ENCODE measurements at regions not wholly inside any gene's neighbourhood (a gene's known extent, or its start where the extent isn't known, plus 50 kb on each side); places are given as distances from the start of the nearest gene placed in this dataset.

DNA sequence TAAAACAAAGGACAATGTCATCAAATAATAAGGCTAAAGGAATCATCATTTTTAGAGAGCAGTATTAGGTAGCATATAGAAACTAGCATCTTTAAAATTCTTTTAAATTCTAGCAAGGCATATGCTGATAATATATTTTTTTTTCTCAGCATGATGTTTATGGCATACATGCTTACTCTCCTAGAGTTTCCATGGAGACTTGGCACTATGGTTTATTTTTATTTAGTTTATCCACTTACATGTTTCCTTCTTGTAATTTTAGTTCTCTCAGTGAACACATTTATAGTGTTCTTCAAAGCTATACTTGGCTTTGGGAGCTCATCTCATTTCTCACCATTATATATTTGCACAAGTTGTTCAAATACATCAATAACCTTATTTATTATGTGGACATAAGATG, 413.8 kb upstream of the LINC00305 start:
- no peak for DNase-seq

DNA sequence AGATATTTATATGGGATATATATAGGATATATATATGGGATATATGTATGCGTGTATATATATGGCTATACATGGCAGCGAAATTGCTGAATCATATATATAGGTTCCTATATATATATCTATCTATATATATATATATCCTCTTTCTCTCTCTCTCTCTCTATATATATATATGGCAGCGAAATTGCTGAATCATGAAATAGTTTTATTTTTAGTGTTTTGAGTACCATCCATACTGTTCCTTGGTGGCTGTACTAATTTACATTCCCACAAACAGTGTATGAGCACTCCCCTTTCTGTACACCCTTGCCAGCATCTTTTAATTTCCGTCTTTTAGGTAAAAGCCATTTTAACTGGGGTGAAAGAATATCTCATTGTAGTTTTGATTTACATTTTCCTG, 397.6 kb upstream of the LINC00305 start:
- DNase-seq = no peak

- peak in 1 of 4 experiments; percentile 7 for DNase-seq
Observed at GRCh38 chr18:64539847-64540246, 391.0 kb upstream of the LINC00305 start.

- DNase-seq = no peak
Observed at GRCh38 chr18:64528646-64529045, 379.8 kb upstream of the LINC00305 start.

DNA sequence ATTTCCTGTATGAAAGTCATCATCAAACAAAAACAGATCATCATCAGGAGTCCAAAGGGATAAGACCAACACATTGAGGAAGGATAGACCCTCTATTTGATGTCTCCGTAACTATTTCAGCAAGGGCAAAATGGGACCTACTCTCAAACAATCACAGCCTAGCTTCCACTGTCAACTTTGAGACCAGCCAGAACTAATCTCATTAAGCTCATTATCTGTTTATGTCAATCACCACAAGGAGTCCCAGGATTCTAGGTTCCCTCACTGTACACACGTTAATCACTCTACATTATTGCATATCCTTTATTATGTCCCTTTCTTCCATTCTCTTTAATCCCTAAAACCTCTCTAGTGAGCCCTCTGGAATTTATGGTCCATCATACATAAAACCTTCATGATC, 370.3 kb upstream of the LINC00305 start:
- DNase-seq = no peak

DNA sequence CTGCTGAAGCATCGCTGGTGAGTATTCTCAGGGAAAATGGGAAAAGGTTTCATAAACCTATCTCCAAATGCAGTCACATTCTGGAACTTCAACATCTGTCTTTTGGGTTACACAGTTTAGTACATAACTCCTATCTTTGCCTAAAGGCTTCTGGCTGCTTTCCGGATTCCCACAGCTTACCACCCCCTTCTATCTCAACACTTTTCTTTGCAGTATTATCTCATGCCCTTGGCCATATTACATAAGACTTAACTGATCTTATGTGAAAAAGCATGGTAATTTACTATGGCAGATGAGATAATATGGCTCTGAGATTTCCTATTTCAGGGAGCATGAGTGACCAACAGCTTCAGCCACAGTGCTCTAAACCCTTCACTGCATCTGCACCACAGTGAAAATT, 369.3 kb upstream of the LINC00305 start:
- no peak for DNase-seq

DNA sequence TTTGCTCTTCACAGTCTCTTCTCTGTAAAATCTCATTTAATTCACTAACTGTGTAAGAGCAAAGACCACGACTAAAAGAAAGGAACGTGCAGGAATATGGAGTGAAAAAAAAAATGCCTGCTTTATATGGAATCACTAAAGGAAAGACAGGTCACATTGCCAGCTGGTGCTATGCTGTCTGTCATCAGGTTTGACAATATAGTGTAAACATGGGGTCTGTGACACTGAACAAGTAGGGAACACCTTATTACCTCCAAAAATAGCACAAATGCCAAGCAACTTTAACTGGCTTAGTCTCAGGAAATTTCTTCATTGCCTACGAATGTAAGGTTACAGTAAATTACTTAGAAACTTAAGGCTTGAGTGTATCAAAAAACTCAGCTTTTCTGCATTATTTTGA, 364.5 kb upstream of the LINC00305 start:
- DNase-seq = no peak

- no peak for DNase-seq
Observed at GRCh38 chr18:64490207-64490606, 341.3 kb upstream of the LINC00305 start.

DNA sequence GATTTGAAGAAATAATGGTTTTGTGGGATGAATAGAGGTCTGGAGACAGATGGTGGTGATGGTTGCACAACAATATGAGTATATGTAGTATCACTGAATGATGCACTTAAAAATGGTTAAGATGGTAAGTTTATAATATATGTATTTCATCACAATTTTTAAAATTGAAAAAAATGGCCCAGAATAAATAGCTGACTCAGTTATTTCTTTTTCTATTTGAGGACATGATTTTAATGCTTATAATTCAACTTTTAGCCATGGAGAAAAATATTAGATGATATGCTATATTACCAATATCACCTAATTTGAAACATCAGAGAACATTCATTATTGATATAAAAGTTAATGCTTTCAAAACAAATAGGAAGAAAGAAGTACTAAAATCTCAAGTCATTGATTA, 339.8 kb upstream of the LINC00305 start:
- DNase-seq = no peak

DNA sequence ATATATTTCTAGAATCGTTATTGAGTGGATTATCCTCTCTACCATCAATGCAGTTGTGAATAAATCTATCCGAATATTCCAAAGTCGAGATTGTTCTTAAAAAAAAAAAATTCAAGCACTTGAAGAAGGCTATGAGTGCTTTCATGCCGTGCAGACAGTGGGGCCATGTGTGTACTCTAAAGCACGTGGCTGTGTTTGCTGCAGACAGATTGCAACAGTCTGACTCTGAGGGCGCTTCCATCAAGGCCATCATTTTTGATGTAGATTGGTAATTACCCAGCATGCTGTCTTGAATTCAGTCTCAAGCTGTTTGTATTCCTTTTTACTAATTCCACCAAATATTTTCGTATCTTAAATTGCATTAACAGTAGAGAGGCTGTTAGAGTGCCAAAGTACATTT, 325.9 kb upstream of the LINC00305 start:
- DNase-seq = no peak

- no peak for DNase-seq
Observed at GRCh38 chr18:64474255-64474654, 325.4 kb upstream of the LINC00305 start.

- no peak for DNase-seq
Observed at GRCh38 chr18:64449434-64449833, 300.5 kb upstream of the LINC00305 start.

DNA sequence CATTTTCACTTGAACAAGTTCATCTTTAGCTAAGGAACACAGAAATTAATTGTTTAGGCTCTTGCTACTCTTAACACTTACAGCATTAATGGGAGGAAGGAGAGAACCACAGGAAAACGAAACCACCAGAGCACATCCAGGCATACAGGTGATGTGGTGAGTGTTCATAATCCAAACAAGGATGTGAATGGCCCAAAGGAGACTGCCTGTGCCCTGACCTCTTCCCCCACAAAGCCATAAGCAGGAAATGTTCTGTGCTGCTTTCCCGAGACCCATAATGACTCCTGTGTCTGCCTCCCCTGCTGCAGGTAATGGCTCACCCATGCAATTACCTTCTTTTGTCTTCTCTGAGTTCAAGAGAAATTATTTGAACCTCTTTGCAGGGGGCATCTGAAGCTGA, 295.9 kb upstream of the LINC00305 start:
- DNase-seq = no peak

- peak in 3 of 4 experiments; percentile 3 to 33 (median 25) for DNase-seq
Observed at GRCh38 chr18:64438178-64438577, 289.3 kb upstream of the LINC00305 start.

GRCh38 chr18:64436111-64436510, 287.2 kb upstream of the LINC00305 start:
- DNase-seq = no peak

GRCh38 chr18:64419156-64419555, 270.3 kb upstream of the LINC00305 start:
- DNase-seq = no peak

DNA sequence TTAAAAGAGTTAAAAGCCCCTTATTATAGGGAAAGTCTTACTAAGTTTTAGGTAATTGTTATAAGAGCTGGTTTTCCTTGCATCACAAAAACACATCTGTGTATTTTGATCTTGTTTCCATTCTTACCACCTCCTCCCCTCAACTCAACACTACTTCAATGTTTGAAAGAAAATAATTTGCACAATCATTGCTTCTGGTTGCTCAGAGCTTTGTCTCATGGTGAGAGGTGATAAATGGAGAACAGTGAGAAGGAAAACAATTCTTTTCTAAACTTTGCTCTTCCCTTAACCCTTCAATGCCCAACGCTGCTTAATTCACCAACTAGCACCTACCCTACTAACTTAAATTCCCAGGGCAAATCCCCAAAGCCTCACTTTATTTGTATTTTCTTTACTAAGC, 268.1 kb upstream of the LINC00305 start:
- DNase-seq = no peak

DNA sequence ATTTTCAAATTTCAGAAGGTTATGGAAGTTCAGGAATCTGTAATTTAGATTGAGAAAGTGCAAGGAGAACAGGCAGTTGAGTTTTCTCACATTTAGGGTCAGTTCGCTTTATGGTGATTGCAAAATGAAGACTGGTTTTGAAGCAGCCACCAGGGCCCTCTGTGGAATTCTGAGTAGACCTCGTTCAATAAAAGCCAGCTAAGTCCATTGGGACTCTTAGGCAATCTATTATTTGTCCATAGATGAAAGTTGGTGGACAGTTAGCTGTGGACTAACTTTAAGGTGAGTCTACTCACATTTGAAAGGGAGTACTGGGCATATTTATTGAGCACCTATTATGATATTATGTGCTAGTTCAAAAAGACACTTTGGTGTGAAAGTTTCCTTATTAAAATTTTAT, 266.3 kb upstream of the LINC00305 start:
- DNase-seq = no peak

- no peak for DNase-seq
Observed at GRCh38 chr18:64410685-64411084, 261.8 kb upstream of the LINC00305 start.

- peak in 3 of 4 experiments; percentile 35 to 64 (median 39) for DNase-seq
Observed at GRCh38 chr18:64409511-64409910, 260.6 kb upstream of the LINC00305 start.

- DNase-seq = no peak
Observed at GRCh38 chr18:64407606-64408005, 258.7 kb upstream of the LINC00305 start.

DNA sequence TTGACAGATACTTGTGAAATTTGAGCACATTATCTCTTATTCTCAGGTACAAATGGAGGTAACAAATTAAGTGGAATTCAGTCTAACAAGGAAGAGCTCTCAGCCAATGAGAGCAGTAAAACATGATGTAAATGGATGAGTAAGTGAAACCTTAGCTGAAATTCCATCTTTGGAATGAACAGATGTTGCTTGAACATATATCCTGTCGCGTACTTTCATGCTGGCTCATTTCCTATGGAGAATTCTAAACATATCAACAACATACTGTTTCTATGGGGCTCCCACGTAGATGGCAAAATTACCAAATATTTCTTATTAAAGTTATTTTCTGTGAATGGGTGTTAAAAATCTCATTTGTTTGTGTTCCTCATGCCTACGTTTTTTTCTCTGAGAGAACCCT, 256.3 kb upstream of the LINC00305 start:
- no peak for DNase-seq

DNA sequence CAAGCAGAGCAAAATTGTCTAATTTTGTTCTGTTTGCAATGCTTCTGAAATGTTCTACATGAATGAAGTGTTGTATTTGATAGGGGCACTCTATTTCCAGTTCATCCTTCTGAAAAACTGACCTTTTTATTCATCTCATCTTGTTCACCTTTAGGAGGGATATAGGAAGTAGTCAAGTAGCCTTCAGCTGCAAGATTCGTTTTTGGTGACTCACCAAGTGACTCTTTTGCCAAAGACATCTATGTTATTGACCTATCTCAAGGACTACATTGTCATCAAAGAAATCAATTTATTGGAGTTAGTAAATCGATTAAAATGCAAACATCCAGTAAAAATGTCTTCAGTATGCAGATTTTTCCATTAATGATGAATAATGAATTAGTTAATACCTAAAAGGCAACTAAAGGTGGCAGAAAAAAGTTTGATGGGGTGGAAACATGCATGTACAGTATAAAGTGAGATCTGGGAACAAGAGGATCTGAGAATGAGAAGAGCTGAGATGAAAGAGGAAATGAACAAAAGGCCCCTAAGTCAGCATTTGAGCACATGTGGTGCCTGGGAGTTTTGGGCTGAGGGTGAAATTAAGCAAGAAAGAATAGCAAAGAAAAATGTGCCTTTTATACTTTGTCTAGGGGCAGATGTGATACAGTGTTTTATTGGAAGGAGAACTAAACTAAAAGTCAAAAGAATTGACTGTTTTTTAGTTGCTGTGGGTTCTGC, 255.1 kb upstream of the LINC00305 start:
- peak; percentile 2 to 68 (median 35) for DNase-seq

GRCh38 chr18:64402636-64403035, 253.7 kb upstream of the LINC00305 start:
- no peak for DNase-seq

Data from suppressor macrophage (primary cell).